OCI-LY1 (cell line): ENCODE measurements at regions not wholly inside any gene's neighbourhood (a gene's known extent, or its start where the extent isn't known, plus 50 kb on each side); places are given as distances from the start of the nearest gene placed in this dataset.

Experiments
- H2AFZ ChIP-seq: fragments of 200-600 bp; sonication (generic), shearing (Covaris generic); 2 replicates; pipeline ENCODE4 v1.6.0; 2014; ENCODE audit warnings: antibody characterized with exemption, mild to moderate bottlenecking, low read length
- H3F3A ChIP-seq: fragments of 200-600 bp; sonication (generic), shearing (Covaris generic); 2 replicates; pipeline ENCODE4 v1.6.0; 2014; ENCODE audit warnings: mild to moderate bottlenecking, antibody characterized with exemption, low read length, moderate library complexity; ENCODE audit not compliant: insufficient read depth
- H3K27ac ChIP-seq: fragments of 200-600 bp; sonication (generic); 2 replicates; pipeline ENCODE4 v1.5.1; 2014; ENCODE audit warnings: low read length, mixed run types, mild to moderate bottlenecking, low read depth; ENCODE audit not compliant: poor library complexity, severe bottlenecking
- H3K27me3 ChIP-seq: fragments of 200-600 bp; sonication (generic); 2 replicates; pipeline ENCODE4 v1.6.0; 2014; ENCODE audit warnings: antibody characterized with exemption, mild to moderate bottlenecking, low read length, moderate library complexity; ENCODE audit not compliant: insufficient read depth
- H3K36me3 ChIP-seq: fragments of 200-600 bp; sonication (generic); 2 replicates; pipeline ENCODE4 v1.6.1; 2014; ENCODE audit warnings: mild to moderate bottlenecking, antibody characterized with exemption, low read length, moderate library complexity, mixed read lengths; ENCODE audit not compliant: insufficient read depth
- H3K4me1 ChIP-seq: fragments of 200-600 bp; sonication (generic); 2 replicates; pipeline ENCODE4 v1.5.1; 2014; ENCODE audit warnings: mild to moderate bottlenecking, low read length, moderate library complexity; ENCODE audit not compliant: insufficient read depth, severe bottlenecking
- H3K4me2 ChIP-seq: fragments of 200-600 bp; sonication (generic), shearing (Covaris generic); 2 replicates; pipeline ENCODE4 v1.6.1; 2014; ENCODE audit warnings: low read length
- H3K4me3 ChIP-seq: fragments of 200-600 bp; sonication (generic); 2 replicates; pipeline ENCODE4 v1.5.1; 2014; ENCODE audit warnings: low read length, low read depth, mild to moderate bottlenecking, mixed read lengths; ENCODE audit not compliant: poor library complexity, severe bottlenecking
- H3K79me2 ChIP-seq: fragments of 200-600 bp; shearing (Covaris generic); 2 replicates; pipeline ENCODE4 v1.6.1; 2016; ENCODE audit warnings: mixed run types, low read length, mixed read lengths; ENCODE audit not compliant: insufficient read depth
- H3K9ac ChIP-seq: fragments of 200-600 bp; sonication (generic), shearing (Covaris generic); 2 replicates; pipeline ENCODE4 v1.6.1; 2014; ENCODE audit warnings: mild to moderate bottlenecking, low read length, mixed read lengths
- H3K9me2 ChIP-seq: fragments of 200-600 bp; sonication (generic), shearing (Covaris generic); 2 replicates; pipeline ENCODE4 v1.6.1; 2014; ENCODE audit warnings: low read depth, mild to moderate bottlenecking, low read length, mixed read lengths
- H3K9me3 ChIP-seq: fragments of 200-600 bp; shearing (Covaris generic); 2 replicates; pipeline ENCODE4 v1.6.1; 2014; ENCODE audit warnings: low read length, mixed read lengths
- H4K20me1 ChIP-seq: fragments of 200-600 bp; sonication (generic), shearing (Covaris generic); 2 replicates; pipeline ENCODE4 v1.6.0; 2016; ENCODE audit warnings: mild to moderate bottlenecking, low read length; ENCODE audit not compliant: insufficient read depth
- CTCF ChIP-seq: fragments of 200-600 bp; sonication (generic), shearing (Covaris generic); IDR thresholded peaks from 2 replicates; pipeline ENCODE4 v1.5.1; 2017; ENCODE audit warnings: mild to moderate bottlenecking, antibody characterized with exemption, low read length, moderate library complexity, mixed read lengths
- EZH2 ChIP-seq: fragments of 200-600 bp; sonication (generic), shearing (Covaris generic); IDR thresholded peaks from 2 replicates; pipeline ENCODE4 v1.8.0; 2017; ENCODE audit warnings: borderline replicate concordance, mixed run types, mild to moderate bottlenecking, antibody characterized with exemption, low read length, moderate library complexity, mixed read lengths

- H3K4me2 ChIP-seq: peak overlapping the region; percentile 25; the same call in 1 of the 2 replicates
These were observed 151.7 kb upstream of the TBL1XR1 start for GRCh38 chr3:177348974-177349373.

GRCh38 chr3:177349384-177349783 is 152.1 kb upstream of the TBL1XR1 start:
- Histone ChIP-seq H3K36me3 (no peaks in the 10 kb centered on the region), H3K27ac (peak overlapping the region; percentile 95), H3K4me1 (peaks cover 92% of the 10 kb centered on the region), H3K9me2 (no peaks in the 10 kb centered on the region), H3K79me2 (no peaks in the 10 kb centered on the region), H4K20me1 (no peaks in the 10 kb centered on the region), H3K4me3 (no peak overlapping the region), H3K27me3 (no peaks in the 10 kb centered on the region), H2AFZ (no peak overlapping the region), H3K4me2 (peak overlapping the region; percentile 25; the same call in 1 of the 2 replicates), H3F3A (0 out of 2 replicates have a peak, but pooled peaks cover 8% of the 10 kb centered on the region), H3K9me3 (no peaks in the 10 kb centered on the region), H3K9ac (peak overlapping the region; percentile 15; the same call in 1 of the 2 replicates)
- TF ChIP-seq CTCF (no peak), EZH2 (no peak)

More at GRCh38 chr3:177348974-177349373, 151.7 kb upstream of the TBL1XR1 start:
- Histone ChIP-seq H3K4me3 (no peak overlapping the region), H3K4me1 (peaks cover 96% of the 10 kb centered on the region), H2AFZ (peak overlapping the region; percentile 15; the same call in 1 of the 2 replicates), H3K27ac (peak overlapping the region; percentile 95), H3K9me3 (no peaks in the 10 kb centered on the region), H3K27me3 (no peaks in the 10 kb centered on the region), H4K20me1 (no peaks in the 10 kb centered on the region), H3K79me2 (no peaks in the 10 kb centered on the region), H3F3A (0 out of 2 replicates have a peak, but pooled peaks cover 8% of the 10 kb centered on the region), H3K36me3 (no peaks in the 10 kb centered on the region), H3K9ac (peak overlapping the region; percentile 15; the same call in 1 of the 2 replicates), H3K9me2 (no peaks in the 10 kb centered on the region)
- no peak for TF ChIP-seq EZH2
- no peak for TF ChIP-seq CTCF

GRCh38 chr3:177350121-177350520 is 152.8 kb upstream of the TBL1XR1 start:
- H3K4me2 ChIP-seq: peak overlapping the region; percentile 53; the same call in 1 of the 2 replicates
- H3F3A ChIP-seq: 0 out of 2 replicates have a peak, but pooled peaks cover 4% of the 10 kb centered on the region
- H3K79me2 ChIP-seq: no peaks in the 10 kb centered on the region
- H3K36me3 ChIP-seq: no peaks in the 10 kb centered on the region
- H3K9me2 ChIP-seq: no peaks in the 10 kb centered on the region
- TF ChIP-seq CTCF: no peak
- H3K27me3 ChIP-seq: no peaks in the 10 kb centered on the region
- no peaks in the 10 kb centered on the region for H4K20me1 ChIP-seq
- H3K9ac ChIP-seq: 0 out of 2 replicates have a peak overlapping the region, but pooled peaks have one; percentile 7
- peak overlapping the region; percentile 95 for H3K27ac ChIP-seq
- no peak overlapping the region for H3K4me3 ChIP-seq
- peaks cover 84% of the 10 kb centered on the region for H3K4me1 ChIP-seq
- no peaks in the 10 kb centered on the region for H3K9me3 ChIP-seq
- H2AFZ ChIP-seq: peak overlapping the region; percentile 38; the same call in 1 of the 2 replicates
